ENCODE measurements at regions not wholly inside any gene's neighbourhood (a gene's known extent, or its start where the extent isn't known, plus 50 kb on each side); places are given as distances from the start of the nearest gene placed in this dataset.

DNA sequence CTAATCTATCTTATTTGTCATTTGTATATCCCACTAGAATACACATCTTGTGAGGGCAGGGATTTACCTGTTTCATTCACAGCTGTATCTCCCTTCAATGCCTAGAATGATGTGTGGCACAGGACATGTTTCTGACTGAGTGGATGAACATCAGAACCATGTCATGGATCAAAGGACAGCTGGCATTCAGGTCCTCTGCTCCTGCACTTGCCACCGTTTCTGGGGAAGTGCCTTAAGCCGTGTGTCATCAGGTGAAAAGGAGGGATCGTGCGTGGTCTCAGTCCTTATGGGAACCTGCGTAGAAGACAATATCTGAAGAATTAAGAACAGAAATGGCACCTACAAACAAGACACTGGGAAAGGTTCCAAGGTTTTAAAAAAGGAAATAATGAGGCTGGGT, 206.1 kb upstream of the GATA6 start:
- 78% methylated on average over 5 of the region's 5 CpGs for WGBS (ENCODE audit: missing lambda C conversion rate)
- H3K9me3 ChIP-seq, result no peaks in the 10 kb centered on the region
- CTCF ChIA-PET, result no interaction called here
- POLR2A ChIA-PET, result no interaction called here
- FAIRE-seq, result no peak
- no peaks in the 10 kb centered on the region for H3K4me1 ChIP-seq
- no peak for DNase-seq (ENCODE audit: low read depth in 1 of 2, low spot score in 1 of 2)
- TF ChIP-seq RCOR1 (IDR thresholded peaks at IDR 0.05; ENCODE audit: low read depth, low read length) (no peak), EP300 (IDR thresholded peaks at IDR 0.05) (no peak), CHD4 (IDR thresholded peaks at IDR 0.05; ENCODE audit: borderline replicate concordance) (no peak), JUN (IDR thresholded peaks at IDR 0.05) (no peak), FOSL2 (IDR thresholded peaks at IDR 0.05) (no peak), FOSL2 (CRISPR knock-in tag; IDR thresholded peaks at IDR 0.05) (no peak), FOSB (CRISPR knock-in tag; IDR thresholded peaks at IDR 0.05) (no peak), HDAC2 (IDR thresholded peaks at IDR 0.05) (no peak), ZC3H11A (IDR thresholded peaks at IDR 0.05) (no peak), HOXB13 (CRISPR knock-in tag; IDR thresholded peaks at IDR 0.05; ENCODE audit: low read depth) (no peak), JUNB (IDR thresholded peaks at IDR 0.05) (no peak), NFE2L2 (conservative IDR thresholded peaks at IDR 0.05; ENCODE audit: low read length) (no peak), ESRRA (IDR thresholded peaks at IDR 0.05; ENCODE audit: borderline replicate concordance, low read length) (no peak)
- TF ChIP-seq, protein P1, sequence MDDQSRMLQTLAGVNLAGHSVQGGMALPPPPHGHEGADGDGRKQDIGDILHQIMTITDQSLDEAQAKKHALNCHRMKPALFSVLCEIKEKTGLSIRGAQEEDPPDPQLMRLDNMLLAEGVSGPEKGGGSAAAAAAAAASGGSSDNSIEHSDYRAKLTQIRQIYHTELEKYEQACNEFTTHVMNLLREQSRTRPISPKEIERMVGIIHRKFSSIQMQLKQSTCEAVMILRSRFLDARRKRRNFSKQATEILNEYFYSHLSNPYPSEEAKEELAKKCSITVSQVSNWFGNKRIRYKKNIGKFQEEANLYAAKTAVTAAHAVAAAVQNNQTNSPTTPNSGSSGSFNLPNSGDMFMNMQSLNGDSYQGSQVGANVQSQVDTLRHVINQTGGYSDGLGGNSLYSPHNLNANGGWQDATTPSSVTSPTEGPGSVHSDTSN (IDR thresholded peaks at IDR 0.05), result no peak
- TF ChIP-seq, protein P2, sequence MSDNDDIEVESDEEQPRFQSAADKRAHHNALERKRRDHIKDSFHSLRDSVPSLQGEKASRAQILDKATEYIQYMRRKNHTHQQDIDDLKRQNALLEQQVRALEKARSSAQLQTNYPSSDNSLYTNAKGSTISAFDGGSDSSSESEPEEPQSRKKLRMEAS (IDR thresholded peaks at IDR 0.05), result no peak
- no peak for ATAC-seq
- H3K27ac ChIP-seq, result no peak overlapping the region
- no peak overlapping the region for H3K4me2 ChIP-seq
- H3K4me3 ChIP-seq, result no peak overlapping the region

DNA sequence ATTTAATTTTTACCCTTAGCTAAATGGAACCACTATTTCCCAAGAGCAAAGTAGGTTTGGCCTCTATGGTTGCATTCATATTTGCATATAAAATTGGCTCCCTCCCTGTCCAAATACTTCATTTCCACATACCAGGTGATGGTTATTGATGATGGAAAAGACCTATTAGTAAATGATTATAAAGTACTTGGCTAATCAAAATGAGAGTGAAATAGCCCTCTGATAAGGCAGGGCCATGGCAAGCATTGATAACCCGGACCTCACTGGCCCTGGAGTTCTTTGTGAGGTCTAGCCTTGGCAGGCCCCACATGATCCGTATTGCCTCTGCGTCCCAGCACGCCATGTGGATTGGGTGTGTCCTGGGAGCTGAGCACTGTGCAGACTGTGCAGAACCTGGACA, 201.1 kb upstream of the GATA6 start:
- CTCF ChIA-PET, result interaction anchor here (3.4 kb wide), 1 partner anchor 13 kb away, joined by 12 read pairs; no protein-coding TSS in a partner anchor
- H3K4me3 ChIP-seq, result no peak overlapping the region

DNA sequence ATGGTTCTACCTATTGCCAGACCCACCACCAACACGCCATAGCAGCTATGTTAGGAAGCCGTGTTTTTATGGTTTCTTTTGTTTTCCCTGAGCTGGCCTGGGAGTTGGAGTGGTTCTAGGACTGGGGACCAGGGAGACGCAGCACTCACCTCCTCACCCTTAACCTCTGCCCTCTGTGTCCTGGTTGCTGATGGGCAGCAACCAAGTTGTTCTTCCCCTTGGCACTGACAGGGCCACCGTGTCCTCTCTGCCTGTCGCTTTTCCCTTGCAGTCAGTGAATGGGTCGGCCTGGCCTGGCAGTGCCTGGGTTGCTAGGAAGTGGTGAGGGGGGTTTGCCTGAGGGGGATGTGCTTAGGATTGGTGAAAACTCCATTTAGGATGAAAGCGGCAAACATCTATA, 197.1 kb upstream of the GATA6 start:
- DNase-seq (ENCODE audit: low read depth in 1 of 2, low spot score in 1 of 2), result no peak
- no peak for ATAC-seq
- POLR2A ChIA-PET, result no interaction called here
- 81% methylated on average over 7 of the region's 7 CpGs for WGBS (ENCODE audit: missing lambda C conversion rate)
- Histone ChIP-seq H3K27ac (no peak overlapping the region), H3K9me3 (no peaks in the 10 kb centered on the region), H3K4me1 (no peaks in the 10 kb centered on the region), H3K4me2 (no peak overlapping the region), H3K4me3 (no peak overlapping the region)
- no peak for FAIRE-seq
- CTCF ChIA-PET, result interaction anchor here (0.7 kb wide), 1 partner anchor 1157 kb away, joined by 3 read pairs; no protein-coding TSS in a partner anchor
- no peak for TF ChIP-seq HDAC2 (IDR thresholded peaks at IDR 0.05)
- TF ChIP-seq EHMT2 (IDR thresholded peaks at IDR 0.05; ENCODE audit: low read depth), result no peak
- TF ChIP-seq, protein P3, sequence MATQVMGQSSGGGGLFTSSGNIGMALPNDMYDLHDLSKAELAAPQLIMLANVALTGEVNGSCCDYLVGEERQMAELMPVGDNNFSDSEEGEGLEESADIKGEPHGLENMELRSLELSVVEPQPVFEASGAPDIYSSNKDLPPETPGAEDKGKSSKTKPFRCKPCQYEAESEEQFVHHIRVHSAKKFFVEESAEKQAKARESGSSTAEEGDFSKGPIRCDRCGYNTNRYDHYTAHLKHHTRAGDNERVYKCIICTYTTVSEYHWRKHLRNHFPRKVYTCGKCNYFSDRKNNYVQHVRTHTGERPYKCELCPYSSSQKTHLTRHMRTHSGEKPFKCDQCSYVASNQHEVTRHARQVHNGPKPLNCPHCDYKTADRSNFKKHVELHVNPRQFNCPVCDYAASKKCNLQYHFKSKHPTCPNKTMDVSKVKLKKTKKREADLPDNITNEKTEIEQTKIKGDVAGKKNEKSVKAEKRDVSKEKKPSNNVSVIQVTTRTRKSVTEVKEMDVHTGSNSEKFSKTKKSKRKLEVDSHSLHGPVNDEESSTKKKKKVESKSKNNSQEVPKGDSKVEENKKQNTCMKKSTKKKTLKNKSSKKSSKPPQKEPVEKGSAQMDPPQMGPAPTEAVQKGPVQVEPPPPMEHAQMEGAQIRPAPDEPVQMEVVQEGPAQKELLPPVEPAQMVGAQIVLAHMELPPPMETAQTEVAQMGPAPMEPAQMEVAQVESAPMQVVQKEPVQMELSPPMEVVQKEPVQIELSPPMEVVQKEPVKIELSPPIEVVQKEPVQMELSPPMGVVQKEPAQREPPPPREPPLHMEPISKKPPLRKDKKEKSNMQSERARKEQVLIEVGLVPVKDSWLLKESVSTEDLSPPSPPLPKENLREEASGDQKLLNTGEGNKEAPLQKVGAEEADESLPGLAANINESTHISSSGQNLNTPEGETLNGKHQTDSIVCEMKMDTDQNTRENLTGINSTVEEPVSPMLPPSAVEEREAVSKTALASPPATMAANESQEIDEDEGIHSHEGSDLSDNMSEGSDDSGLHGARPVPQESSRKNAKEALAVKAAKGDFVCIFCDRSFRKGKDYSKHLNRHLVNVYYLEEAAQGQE (IDR thresholded peaks at IDR 0.05), result no peak
- no peak for TF ChIP-seq ESRRA (IDR thresholded peaks at IDR 0.05; ENCODE audit: borderline replicate concordance, low read length)
- no peak for TF ChIP-seq MAZ (IDR thresholded peaks at IDR 0.05; ENCODE audit: borderline replicate concordance, low read depth, low read length)
- TF ChIP-seq, protein P4, sequence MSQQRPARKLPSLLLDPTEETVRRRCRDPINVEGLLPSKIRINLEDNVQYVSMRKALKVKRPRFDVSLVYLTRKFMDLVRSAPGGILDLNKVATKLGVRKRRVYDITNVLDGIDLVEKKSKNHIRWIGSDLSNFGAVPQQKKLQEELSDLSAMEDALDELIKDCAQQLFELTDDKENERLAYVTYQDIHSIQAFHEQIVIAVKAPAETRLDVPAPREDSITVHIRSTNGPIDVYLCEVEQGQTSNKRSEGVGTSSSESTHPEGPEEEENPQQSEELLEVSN (IDR thresholded peaks at IDR 0.05; ENCODE audit: borderline replicate concordance, low read depth), result no peak
- TF ChIP-seq, protein P5, sequence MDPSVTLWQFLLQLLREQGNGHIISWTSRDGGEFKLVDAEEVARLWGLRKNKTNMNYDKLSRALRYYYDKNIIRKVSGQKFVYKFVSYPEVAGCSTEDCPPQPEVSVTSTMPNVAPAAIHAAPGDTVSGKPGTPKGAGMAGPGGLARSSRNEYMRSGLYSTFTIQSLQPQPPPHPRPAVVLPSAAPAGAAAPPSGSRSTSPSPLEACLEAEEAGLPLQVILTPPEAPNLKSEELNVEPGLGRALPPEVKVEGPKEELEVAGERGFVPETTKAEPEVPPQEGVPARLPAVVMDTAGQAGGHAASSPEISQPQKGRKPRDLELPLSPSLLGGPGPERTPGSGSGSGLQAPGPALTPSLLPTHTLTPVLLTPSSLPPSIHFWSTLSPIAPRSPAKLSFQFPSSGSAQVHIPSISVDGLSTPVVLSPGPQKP (IDR thresholded peaks at IDR 0.05; ENCODE audit: low read depth, low read length), result no peak
- TF ChIP-seq RNF2 (IDR thresholded peaks at IDR 0.05; ENCODE audit: borderline replicate concordance, low read depth), result no peak
- no peak for TF ChIP-seq NPAS2 (CRISPR knock-in tag; IDR thresholded peaks at IDR 0.05; ENCODE audit: borderline replicate concordance)
- TF ChIP-seq MYC (IDR thresholded peaks at IDR 0.05; ENCODE audit: borderline replicate concordance, low read length), result no peak
- no peak for TF ChIP-seq HOXB5 (CRISPR knock-in tag; IDR thresholded peaks at IDR 0.05)
- TF ChIP-seq ZNF302 (CRISPR knock-in tag; IDR thresholded peaks at IDR 0.05), result no peak
- no peak for TF ChIP-seq ZC3H11A (IDR thresholded peaks at IDR 0.05)
- no peak for TF ChIP-seq KDM5A (IDR thresholded peaks at IDR 0.05)
- TF ChIP-seq CHD4 (IDR thresholded peaks at IDR 0.05; ENCODE audit: borderline replicate concordance), result no peak
- TF ChIP-seq POLR2A (IDR thresholded peaks at IDR 0.05; ENCODE audit: low read length), result no peak
- TF ChIP-seq CHD2 (IDR thresholded peaks at IDR 0.05; ENCODE audit: low read length, partially characterized antibody), result no peak
- no peak for TF ChIP-seq POLR2AphosphoS2 (conservative IDR thresholded peaks at IDR 0.05; ENCODE audit: low read length)

More for the DNA sequence above, 201.1 kb upstream of the GATA6 start:
- no peak for FAIRE-seq
- DNase-seq (ENCODE audit: low read depth in 1 of 2, low spot score in 1 of 2), result no peak
- no peak for ATAC-seq
- TF ChIP-seq POLR2A (IDR thresholded peaks at IDR 0.05; ENCODE audit: low read length) (no peak), HOXB13 (CRISPR knock-in tag; IDR thresholded peaks at IDR 0.05; ENCODE audit: low read depth) (no peak), MAFK (IDR thresholded peaks at IDR 0.05; ENCODE audit: partially characterized antibody) (no peak), FOSB (CRISPR knock-in tag; IDR thresholded peaks at IDR 0.05) (no peak), HOXB5 (CRISPR knock-in tag; IDR thresholded peaks at IDR 0.05) (no peak), ESRRA (IDR thresholded peaks at IDR 0.05; ENCODE audit: borderline replicate concordance, low read length) (no peak), ZFP36 (IDR thresholded peaks at IDR 0.05; ENCODE audit: borderline replicate concordance, partially characterized antibody) (no peak)
- Histone ChIP-seq H3K27ac (no peak overlapping the region), H3K4me1 (no peaks in the 10 kb centered on the region), H3K4me2 (no peak overlapping the region), H3K9me3 (no peaks in the 10 kb centered on the region)
- WGBS (ENCODE audit: missing lambda C conversion rate), result 84% methylated on average over 4 of the region's 4 CpGs
- POLR2A ChIA-PET, result no interaction called here

Measured in A549 (cell line).